B cell (primary cell): ENCODE measurements at regions not wholly inside any gene's neighbourhood (a gene's known extent, or its start where the extent isn't known, plus 50 kb on each side); places are given as distances from the start of the nearest gene placed in this dataset.

Experiments used
- CTCF ChIP-seq: fragments of 200-600 bp; IDR thresholded peaks from one replicate; pipeline ENCODE4 v1.8.0; 2022; ENCODE audit warnings: antibody characterized with exemption, mild to moderate bottlenecking
- EZH2 ChIP-seq: IDR thresholded peaks from 2 replicates; pipeline ENCODE4 v1.6.1; 2012; ENCODE audit warnings: borderline replicate concordance, low read depth, mild to moderate bottlenecking, moderate library complexity, low read length; ENCODE audit not compliant: insufficient read depth, poor library complexity, severe bottlenecking

DNA sequence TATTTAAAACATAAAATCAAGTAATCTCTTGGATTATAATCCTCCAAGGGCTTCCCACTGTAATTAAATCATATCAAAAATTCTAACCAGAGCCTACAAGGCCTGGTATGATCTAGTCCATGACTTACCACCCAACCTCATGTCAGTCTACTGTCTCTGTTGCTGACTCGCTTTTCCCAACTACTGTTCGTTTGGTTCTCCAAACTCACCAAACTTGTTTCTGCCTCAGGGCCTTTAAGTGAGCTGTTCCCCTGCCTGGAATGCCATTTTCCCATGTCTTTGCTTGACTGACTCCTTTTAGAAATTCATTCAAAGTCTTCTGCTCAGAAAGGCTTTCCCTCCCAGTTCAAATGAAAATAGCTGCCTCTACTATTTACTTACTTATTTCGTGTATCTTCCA is 95.9 kb downstream of the ZC3H11B start:
- TF ChIP-seq CTCF, result no peak
- TF ChIP-seq EZH2, result no peak
